K562 (cell line): ENCODE measurements at regions not wholly inside any gene's neighbourhood (a gene's known extent, or its start where the extent isn't known, plus 50 kb on each side); places are given as distances from the start of the nearest gene placed in this dataset.
A peak's percentile ranks its signal among the peaks of the same experiment; 100 is the strongest.

Experiments
- ATF3 ChIP-seq, 2 experiments: fragments of 450-650 bp in 1 of 2; sonication (generic) in 1 of 2; formaldehyde crosslinking in 1 of 2; IDR thresholded peaks in 1 of 2; conservative IDR thresholded peaks in 1 of 2; 2 replicates each; pipeline versions ENCODE4 v1.6.1 to v1.8.1; 2016 to 2023; ENCODE audit warnings: mild to moderate bottlenecking in 2 of 2, moderate library complexity in 2 of 2, inconsistent platforms in 1 of 2, missing genetic modification reagents in 1 of 2
- CEBPG ChIP-seq, 3 experiments: fragments of 200-800 bp in 1 of 3; sonication (Bioruptor generic) in 1 of 3; sonication (generic) in 1 of 3; formaldehyde crosslinking in 1 of 3; IDR thresholded peaks in 2 of 3; conservative IDR thresholded peaks in 1 of 3; 2 replicates each; pipeline versions ENCODE4 v1.6.1 to v1.8.0; 2016 to 2022; ENCODE audit warnings: missing compliant biosample characterization in 2 of 3, missing genetic modification characterization in 2 of 3, mild to moderate bottlenecking in 1 of 3, missing genetic modification reagents in 1 of 3
- E4F1 ChIP-seq: fragments of 250-450 bp; sonication (Bioruptor Pico); IDR thresholded peaks from 2 replicates; pipeline ENCODE4 v1.5.0; 2021; ENCODE audit warnings: mild to moderate bottlenecking, borderline replicate concordance
- ELF1 ChIP-seq: fragments of 200-800 bp; sonication (Bioruptor generic); IDR thresholded peaks from 2 replicates; pipeline ENCODE4 v1.6.1; 2016; ENCODE audit warnings: missing genetic modification characterization, missing compliant biosample characterization
- HMG20A ChIP-seq: fragments of 450-650 bp; formaldehyde crosslinking; conservative IDR thresholded peaks from 2 replicates; pipeline ENCODE4 v1.4.0; 2020; ENCODE audit warnings: mild to moderate bottlenecking, mixed read lengths
- KLF10 ChIP-seq: fragments of 250-450 bp; sonication (Bioruptor Pico); IDR thresholded peaks from 2 replicates; pipeline ENCODE4 v1.6.1; 2021; ENCODE audit warnings: matching md5 sums
- MXD1 ChIP-seq: fragments of 250-450 bp; sonication (Bioruptor Pico); IDR thresholded peaks from 2 replicates; pipeline ENCODE4 v1.8.0; 2021; ENCODE audit warnings: borderline replicate concordance, mild to moderate bottlenecking, moderate library complexity; ENCODE audit not compliant: poor library complexity, severe bottlenecking
- NR3C1 ChIP-seq: sonication (generic); formaldehyde crosslinking; IDR thresholded peaks from 2 replicates; pipeline ENCODE4 v1.8.1; 2022; ENCODE audit warnings: missing genetic modification reagents
- RUNX1 ChIP-seq: sonication (generic); IDR thresholded peaks from 2 replicates; pipeline ENCODE4 v1.6.1; 2016; ENCODE audit warnings: antibody characterized with exemption, low read depth
- UBTF ChIP-seq, 2 experiments: IDR thresholded peaks; 2 replicates each; pipeline ENCODE4 v1.6.1; 2012; ENCODE audit warnings: improper control_type of control experiment in 2 of 2, low read depth in 2 of 2, low read length in 2 of 2, borderline replicate concordance in 1 of 2
- ZNF224 ChIP-seq: sonication (generic); formaldehyde crosslinking; IDR thresholded peaks from 2 replicates; pipeline ENCODE4 v1.8.0; 2022; ENCODE audit warnings: mild to moderate bottlenecking, missing genetic modification reagents
- ZNF324 ChIP-seq: fragments of 250-450 bp; sonication (Bioruptor Pico); IDR thresholded peaks from 2 replicates; pipeline ENCODE4 v1.4.0; 2020; ENCODE audit warnings: mild to moderate bottlenecking
- ZNF408 ChIP-seq: fragments of 250-450 bp; sonication (Bioruptor Pico); IDR thresholded peaks from 2 replicates; pipeline ENCODE4 v1.4.0; 2020; ENCODE audit warnings: low read depth, mild to moderate bottlenecking, moderate library complexity
- ZNF655 ChIP-seq: fragments of 250-450 bp; sonication (Bioruptor Pico); IDR thresholded peaks from 2 replicates; pipeline ENCODE4 v1.5.0; 2021

GRCh38 chr2:66264354-66264753 lies 170.6 kb upstream of the MEIS1 start (continued):
- TF ChIP-seq CEBPG (CRISPR knock-in tag; IDR thresholded peaks at IDR 0.05) (no peak), CEBPG (tag; conservative IDR thresholded peaks at IDR 0.05 in 1 of 2, IDR thresholded peaks at IDR 0.05 in 1 of 2) (peak; percentile 15 to 73; a peak in 2 of 4 replicates), E4F1 (CRISPR knock-in tag) (no peak), NR3C1 (CRISPR knock-in tag) (no peak), ZNF224 (CRISPR knock-in tag) (no peak), MXD1 (CRISPR knock-in tag) (no peak), HMG20A (CRISPR knock-in tag) (no peak), KLF10 (CRISPR knock-in tag) (no peak), ZNF324 (CRISPR knock-in tag) (no peak), ELF1 (tag) (no peak), UBTF (IDR thresholded peaks at IDR 0.05; ENCODE audit: borderline replicate concordance in 1 of 2, low read depth in 2 of 2, low read length in 2 of 2) (no peak), ZNF655 (CRISPR knock-in tag) (no peak), ATF3 (IDR thresholded peaks at IDR 0.05) (peak; percentile 50), ATF3 (CRISPR knock-in tag; conservative IDR thresholded peaks at IDR 0.05) (no peak), RUNX1 (no peak), ZNF408 (CRISPR knock-in tag) (no peak)
